ENCODE measurements at regions not wholly inside any gene's neighbourhood (a gene's known extent, or its start where the extent isn't known, plus 50 kb on each side); places are given as distances from the start of the nearest gene placed in this dataset.

DNA sequence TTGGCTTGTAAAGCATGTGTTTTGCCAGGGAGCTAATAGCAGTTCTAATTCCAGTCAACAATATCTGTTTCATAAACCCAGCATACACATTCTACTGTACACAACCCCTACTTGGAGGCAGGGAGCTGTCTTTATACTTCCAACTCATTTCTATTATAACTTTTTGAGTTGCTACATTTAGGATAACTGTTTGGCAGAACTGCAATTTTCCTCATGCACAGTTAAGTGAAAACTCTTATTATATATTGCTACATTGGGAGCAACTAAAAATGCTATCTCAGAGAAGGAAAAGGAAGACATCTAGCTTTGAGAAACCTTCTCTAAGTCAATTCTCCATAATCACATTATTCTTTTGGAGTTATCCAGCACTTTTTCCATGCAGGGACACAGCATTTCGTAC lies 480.2 kb downstream of the RPS29 start:
- no peak overlapping the region for H3K4me3 ChIP-seq (replicated peaks in 1 of 2; ENCODE audit: low read depth in 1 of 2, low read length in 2 of 2)
- DNase-seq (ENCODE audit: low read depth, low spot score) (no peak), ATAC-seq (no peak)
- POLR2A ChIA-PET, result no interaction called here
- CTCF ChIA-PET, result no interaction called here
- no peak for TF ChIP-seq EGR1 (IDR thresholded peaks at IDR 0.05; ENCODE audit: low read depth)
- no peak for TF ChIP-seq JUND (IDR thresholded peaks at IDR 0.05)
- TF ChIP-seq, protein P1, sequence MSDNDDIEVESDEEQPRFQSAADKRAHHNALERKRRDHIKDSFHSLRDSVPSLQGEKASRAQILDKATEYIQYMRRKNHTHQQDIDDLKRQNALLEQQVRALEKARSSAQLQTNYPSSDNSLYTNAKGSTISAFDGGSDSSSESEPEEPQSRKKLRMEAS (IDR thresholded peaks at IDR 0.05), result no peak
- TF ChIP-seq ELF1 (IDR thresholded peaks at IDR 0.05; ENCODE audit: borderline replicate concordance, low read depth), result no peak
- no peak for TF ChIP-seq TCF7L2 (IDR thresholded peaks at IDR 0.05; ENCODE audit: borderline replicate concordance, extremely low read depth, insufficient read depth, insufficient read length)
- no peak for TF ChIP-seq POLR2A (IDR thresholded peaks at IDR 0.05; ENCODE audit: borderline replicate concordance, extremely low read depth, insufficient read depth, insufficient read length)
- TF ChIP-seq FOSL1 (IDR thresholded peaks at IDR 0.05; ENCODE audit: low read depth), result no peak
- TF ChIP-seq RAD21 (IDR thresholded peaks at IDR 0.05; ENCODE audit: low read depth), result no peak
- no peak for TF ChIP-seq POLR2AphosphoS5 (IDR thresholded peaks at IDR 0.05; ENCODE audit: low read depth, low read length)
- TF ChIP-seq CEBPB (IDR thresholded peaks at IDR 0.05; ENCODE audit: low read depth), result no peak
- TF ChIP-seq CBX3 (IDR thresholded peaks at IDR 0.05; ENCODE audit: low read depth), result no peak
- TF ChIP-seq, protein P2, sequence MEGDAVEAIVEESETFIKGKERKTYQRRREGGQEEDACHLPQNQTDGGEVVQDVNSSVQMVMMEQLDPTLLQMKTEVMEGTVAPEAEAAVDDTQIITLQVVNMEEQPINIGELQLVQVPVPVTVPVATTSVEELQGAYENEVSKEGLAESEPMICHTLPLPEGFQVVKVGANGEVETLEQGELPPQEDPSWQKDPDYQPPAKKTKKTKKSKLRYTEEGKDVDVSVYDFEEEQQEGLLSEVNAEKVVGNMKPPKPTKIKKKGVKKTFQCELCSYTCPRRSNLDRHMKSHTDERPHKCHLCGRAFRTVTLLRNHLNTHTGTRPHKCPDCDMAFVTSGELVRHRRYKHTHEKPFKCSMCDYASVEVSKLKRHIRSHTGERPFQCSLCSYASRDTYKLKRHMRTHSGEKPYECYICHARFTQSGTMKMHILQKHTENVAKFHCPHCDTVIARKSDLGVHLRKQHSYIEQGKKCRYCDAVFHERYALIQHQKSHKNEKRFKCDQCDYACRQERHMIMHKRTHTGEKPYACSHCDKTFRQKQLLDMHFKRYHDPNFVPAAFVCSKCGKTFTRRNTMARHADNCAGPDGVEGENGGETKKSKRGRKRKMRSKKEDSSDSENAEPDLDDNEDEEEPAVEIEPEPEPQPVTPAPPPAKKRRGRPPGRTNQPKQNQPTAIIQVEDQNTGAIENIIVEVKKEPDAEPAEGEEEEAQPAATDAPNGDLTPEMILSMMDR (IDR thresholded peaks at IDR 0.05 in 2 of 3, conservative IDR thresholded peaks at IDR 0.05 in 1 of 3; ENCODE audit: borderline replicate concordance in 1 of 3, insufficient read depth in 1 of 3, low read depth in 2 of 3, low read length in 2 of 3), result no peak
- TF ChIP-seq ZNF274 (IDR thresholded peaks at IDR 0.05; ENCODE audit: low read depth, low read length), result no peak
- TF ChIP-seq, protein P3, sequence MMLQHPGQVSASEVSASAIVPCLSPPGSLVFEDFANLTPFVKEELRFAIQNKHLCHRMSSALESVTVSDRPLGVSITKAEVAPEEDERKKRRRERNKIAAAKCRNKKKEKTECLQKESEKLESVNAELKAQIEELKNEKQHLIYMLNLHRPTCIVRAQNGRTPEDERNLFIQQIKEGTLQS (IDR thresholded peaks at IDR 0.05), result no peak
- H3K9me2 ChIP-seq (ENCODE audit: insufficient read depth), result no peaks in the 10 kb centered on the region
- no peaks in the 10 kb centered on the region for H3K9me3 ChIP-seq (ENCODE audit: control insufficient read depth in 1 of 2, insufficient read depth in 1 of 2, low read depth in 1 of 2, low read length in 2 of 2)
- H3K27ac ChIP-seq (ENCODE audit: low read depth, low read length), result no peak overlapping the region
- no TSS peak for BruUV-seq (replicated peaks)
- RAD21 ChIA-PET (ENCODE audit: low non-redundant PET in 1 of 2, low total read pairs in 2 of 2, uncharacterized antibody in 2 of 2, unreplicated experiment in 2 of 2), result no interaction called here
- intact Hi-C loops (cut with micrococcal nuclease), result no loop called here
- H3K36me3 ChIP-seq (ENCODE audit: control insufficient read depth in 1 of 2, insufficient read depth in 2 of 2, low read length in 2 of 2), result no peaks in the 10 kb centered on the region
- no peak overlapping the region for H2AFZ ChIP-seq (ENCODE audit: low read depth, low read length, poor library complexity, severe bottlenecking)
- H3K27me3 ChIP-seq (ENCODE audit: insufficient read depth, low read length), result no peaks in the 10 kb centered on the region
- no peak overlapping the region for H3K4me2 ChIP-seq (ENCODE audit: low read length)
- no peaks in the 10 kb centered on the region for H3K4me1 ChIP-seq (ENCODE audit: control insufficient read depth in 1 of 2, insufficient read depth in 2 of 2, low read length in 2 of 2)
- H3K79me2 ChIP-seq (ENCODE audit: insufficient read depth, low read length), result no peaks in the 10 kb centered on the region
- H4K20me1 ChIP-seq (ENCODE audit: insufficient read depth), result no peaks in the 10 kb centered on the region
- H3K9ac ChIP-seq (ENCODE audit: low read length), result no peak overlapping the region
